NCI-H1930 (cell line): ENCODE measurements at regions not wholly inside any gene's neighbourhood (a gene's known extent, or its start where the extent isn't known, plus 50 kb on each side); places are given as distances from the start of the nearest gene placed in this dataset.

Experiments used
- DNase-seq, 2 experiments: peaks; one replicate each; lab custom pipeline; 2025; lab: John Stamatoyannopoulos, UW

GRCh38 chr2:74735009-74735408, 81.0 kb downstream of the SEMA4F start:
- DNase-seq: no peak

DNA sequence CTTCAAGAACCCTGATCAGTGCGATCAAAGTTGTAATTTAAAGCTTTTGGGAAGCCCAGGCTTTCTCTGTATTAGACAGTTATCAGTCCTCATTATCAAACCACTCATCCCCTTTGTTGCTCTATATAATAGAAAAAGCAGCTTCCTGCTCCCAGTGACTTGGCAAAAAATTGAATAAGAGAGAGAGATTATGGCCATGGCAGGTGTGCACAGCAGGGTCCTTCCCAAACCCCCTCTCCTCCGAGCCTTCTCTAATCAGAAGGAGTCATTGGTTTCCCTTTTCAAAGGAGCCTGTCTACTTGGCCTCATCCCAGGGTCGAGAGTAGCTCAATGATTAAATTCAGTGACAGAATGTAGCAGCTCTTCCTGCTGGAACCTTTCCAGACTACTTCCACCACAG, 81.5 kb downstream of the SEMA4F start:
- no peak for DNase-seq

DNA sequence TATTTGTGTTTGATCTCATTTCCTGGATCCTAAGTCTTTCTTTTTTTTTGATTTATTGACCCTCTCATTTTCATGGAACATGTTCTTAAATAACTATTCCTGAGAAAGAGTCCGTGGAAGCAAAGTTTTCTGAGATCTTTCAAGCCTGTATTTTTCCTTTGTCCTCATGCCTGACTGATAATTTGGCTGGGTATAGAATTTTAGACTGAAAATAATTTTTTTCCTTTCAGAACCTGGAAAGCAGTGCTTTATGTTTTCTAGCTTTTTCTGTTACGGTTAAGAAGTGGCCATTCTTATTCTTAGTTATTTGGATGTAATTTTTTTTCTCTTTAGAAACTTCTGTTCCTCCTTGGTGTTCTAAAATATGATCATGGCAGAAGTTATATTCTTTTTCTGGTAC, 82.5 kb downstream of the SEMA4F start:
- no peak for DNase-seq

- no peak for DNase-seq
Observed at GRCh38 chr2:74738586-74738985, 84.5 kb downstream of the SEMA4F start.

- no peak for DNase-seq
Observed at GRCh38 chr2:74739129-74739528, 85.1 kb downstream of the SEMA4F start.

DNA sequence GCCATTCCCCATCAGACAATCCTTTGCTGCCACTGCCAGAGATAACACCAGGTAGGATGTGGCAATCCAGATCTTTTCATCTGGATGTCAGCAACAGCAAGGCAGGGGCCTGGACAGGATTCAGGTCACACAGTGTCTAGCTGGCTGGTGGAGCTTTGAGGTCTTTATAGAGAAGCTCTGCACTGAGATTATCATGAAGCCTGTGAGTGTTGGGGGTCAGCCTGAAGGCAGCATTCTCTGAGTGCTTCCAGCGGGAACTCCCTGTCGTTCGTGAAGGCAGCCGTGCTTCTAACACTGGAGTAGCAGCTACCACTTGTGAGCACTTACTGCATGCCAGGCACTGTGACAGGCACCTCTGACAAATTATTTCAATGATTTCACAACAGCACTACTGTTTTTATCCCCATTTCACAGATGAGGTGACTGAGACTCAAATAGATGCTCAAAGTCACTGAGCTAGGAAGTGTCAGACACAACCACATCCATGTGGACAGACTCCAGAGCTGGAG, 85.7 kb downstream of the SEMA4F start:
- no peak for DNase-seq

DNA sequence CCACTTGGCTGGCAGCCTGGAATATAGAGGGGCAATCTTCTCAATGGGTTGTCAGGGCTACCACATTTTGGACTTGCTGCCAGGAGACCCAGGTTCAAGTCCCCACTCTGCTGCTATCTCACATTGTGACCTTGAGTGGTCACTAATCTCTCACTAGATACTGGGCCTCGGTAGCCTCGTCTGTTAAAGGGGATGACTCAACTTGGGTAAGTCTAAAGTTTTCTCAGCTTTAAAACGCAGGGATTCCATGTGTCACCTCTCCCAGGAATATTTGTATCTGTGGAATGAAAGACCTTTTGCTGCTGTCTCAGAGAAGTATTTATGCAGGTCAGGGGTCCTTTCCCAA, 86.3 kb downstream of the SEMA4F start:
- no peak for DNase-seq

- DNase-seq: no peak
Observed at GRCh38 chr2:74740741-74741431, 86.8 kb downstream of the SEMA4F start.

DNA sequence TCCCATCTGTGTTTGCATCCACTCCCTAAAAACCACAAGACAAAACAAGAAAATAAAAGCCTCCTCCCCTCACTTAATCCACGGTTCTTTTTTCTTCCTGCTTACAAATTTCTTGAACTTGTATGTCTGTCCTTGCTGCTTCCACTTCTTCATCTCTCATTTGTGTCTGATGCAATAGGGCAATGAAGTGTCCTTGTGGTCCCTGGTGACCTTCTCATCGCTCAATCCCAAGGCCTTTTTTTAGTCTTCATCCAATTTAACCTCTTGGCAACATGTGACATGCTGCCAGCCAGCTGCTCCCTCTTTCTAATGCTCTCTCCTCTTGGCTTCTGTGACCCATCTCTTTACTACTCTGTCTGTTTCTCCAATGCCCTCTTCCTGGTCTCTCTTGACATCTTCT, 87.6 kb downstream of the SEMA4F start:
- DNase-seq: no peak

- DNase-seq: no peak
Observed at GRCh38 chr2:74742471-74742870, 88.4 kb downstream of the SEMA4F start.

DNA sequence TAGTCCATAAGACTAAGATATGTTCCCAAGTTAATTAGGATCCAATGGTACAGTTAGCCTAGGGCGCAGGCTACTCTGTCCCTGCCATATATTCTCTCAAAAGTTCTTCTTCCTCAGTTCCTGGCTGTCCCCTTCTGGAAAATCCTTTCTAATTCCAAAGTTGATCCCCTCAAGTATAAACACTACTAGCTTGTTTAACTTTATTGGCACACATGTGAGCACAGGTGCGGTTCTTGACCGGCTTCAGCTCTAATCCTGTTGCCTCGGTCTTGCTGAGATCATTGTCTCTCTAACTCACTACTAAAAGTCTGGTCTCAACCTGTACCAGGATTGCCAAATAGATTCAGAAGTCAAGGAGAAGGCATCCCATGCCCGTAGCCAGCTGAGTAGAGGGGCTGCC, 89.0 kb downstream of the SEMA4F start:
- DNase-seq: no peak

- no peak for DNase-seq
Observed at GRCh38 chr2:74743778-74744177, 89.7 kb downstream of the SEMA4F start.

- no peak for DNase-seq
Observed at GRCh38 chr2:74744731-74745515, 89.0 kb upstream of the HK2 start.

- DNase-seq: no peak
Observed at GRCh38 chr2:74745766-74746165, 88.2 kb upstream of the HK2 start.

DNA sequence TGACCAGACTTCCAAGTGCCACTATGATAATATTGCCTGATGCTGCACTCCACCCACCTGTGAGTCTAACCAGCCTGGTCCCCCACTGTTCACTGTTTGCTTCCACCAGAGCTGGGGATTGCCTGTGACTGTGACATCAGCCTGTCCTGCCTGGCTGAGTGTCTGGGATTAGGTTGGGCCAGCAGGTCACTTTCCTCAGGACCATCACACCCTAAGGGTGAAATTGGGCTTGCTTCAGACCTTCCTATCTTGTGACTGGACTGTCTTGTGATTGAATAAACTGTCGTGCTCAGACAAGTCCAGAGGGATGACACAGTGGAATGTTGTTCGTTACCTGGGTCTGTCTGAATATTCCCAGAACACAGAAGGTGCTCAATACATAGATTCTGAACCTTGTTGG, 87.4 kb upstream of the HK2 start:
- DNase-seq: no peak

- DNase-seq: no peak
Observed at GRCh38 chr2:74747411-74748080, 86.4 kb upstream of the HK2 start.

GRCh38 chr2:74748665-74749064, 85.3 kb upstream of the HK2 start:
- DNase-seq: no peak

- no peak for DNase-seq
Observed at GRCh38 chr2:74749432-74749831, 84.5 kb upstream of the HK2 start.

DNA sequence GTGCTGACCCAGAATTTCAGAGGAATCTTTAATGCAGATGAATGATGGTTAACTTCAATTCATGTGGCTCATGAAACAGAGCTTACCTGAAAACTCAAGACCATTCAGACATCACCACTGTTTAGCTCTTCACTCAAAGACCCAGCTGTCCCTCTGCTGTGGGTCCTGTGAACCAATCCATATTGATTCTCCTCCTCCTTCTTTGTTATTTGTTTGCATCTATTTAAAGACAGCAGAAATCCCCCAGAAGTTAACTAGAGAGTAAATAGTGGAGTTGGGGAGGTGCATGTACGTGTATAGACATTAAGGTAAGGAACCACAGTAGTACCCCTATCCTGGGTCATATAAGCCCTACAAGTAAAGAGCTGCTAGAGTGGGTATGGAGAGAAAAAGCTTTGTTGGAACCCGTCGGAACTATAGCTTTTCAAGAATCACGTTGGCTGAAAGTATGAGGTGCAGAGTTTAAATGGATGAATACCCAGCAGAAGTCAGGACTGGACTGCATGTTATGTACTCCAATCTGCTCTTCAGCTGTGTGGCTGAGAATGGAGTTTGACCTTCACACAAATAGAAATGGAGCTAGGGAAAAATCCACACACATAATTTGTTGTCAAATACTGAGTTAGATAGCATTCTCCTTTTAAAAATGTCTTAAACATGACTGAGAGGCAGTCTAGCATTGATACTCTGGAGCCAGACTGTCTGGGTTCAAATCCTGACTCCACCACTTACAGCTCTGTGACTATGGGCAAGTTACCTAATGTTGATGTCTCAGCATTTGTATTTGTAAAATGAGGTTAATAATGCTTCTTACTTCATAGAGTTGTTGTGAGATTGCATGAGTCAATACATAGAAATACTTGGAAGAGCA, 81.7 kb upstream of the HK2 start:
- DNase-seq: no peak

DNA sequence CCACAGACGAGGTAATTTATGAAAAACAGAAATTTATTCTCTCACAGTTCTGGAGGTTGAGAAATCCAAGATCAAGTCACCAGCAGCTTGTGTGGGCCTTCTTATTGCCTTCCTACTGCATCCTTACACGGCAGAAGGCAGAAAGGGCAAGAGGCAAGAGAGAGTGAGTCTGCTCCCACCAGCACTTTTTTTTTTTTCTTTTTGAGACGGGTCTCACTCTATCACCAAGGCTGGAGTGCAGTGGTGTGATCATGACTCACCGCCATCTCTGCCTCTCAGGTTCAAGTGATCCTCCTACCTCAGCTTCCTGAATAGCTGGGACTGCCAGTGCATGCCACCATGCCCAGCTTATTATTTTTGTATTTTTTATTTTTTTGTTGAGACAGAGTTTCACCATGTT, 78.5 kb upstream of the HK2 start:
- no peak for DNase-seq

- DNase-seq: no peak
Observed at GRCh38 chr2:74756356-74756890, 77.5 kb upstream of the HK2 start.

DNA sequence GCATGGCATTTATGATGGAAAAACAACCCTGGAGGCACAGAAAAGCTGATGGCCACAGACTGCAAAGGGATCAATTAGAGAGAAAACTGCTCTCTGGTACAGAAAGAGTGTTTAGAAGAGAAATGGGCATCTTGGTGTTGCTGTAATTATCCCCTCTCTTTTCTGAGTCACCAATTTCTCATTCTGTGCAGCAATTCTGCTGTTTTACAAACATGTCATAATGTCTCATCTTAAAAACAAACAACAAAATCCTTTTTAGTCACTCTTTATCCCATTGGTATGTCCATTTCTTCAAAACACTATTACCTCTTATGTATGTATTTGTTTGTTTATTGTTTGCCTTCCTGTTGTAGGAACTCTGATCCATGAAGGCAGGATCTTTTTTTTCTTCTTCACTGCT, 73.9 kb upstream of the HK2 start:
- DNase-seq: no peak
